ENCODE measurements at regions not wholly inside any gene's neighbourhood (a gene's known extent, or its start where the extent isn't known, plus 50 kb on each side); places are given as distances from the start of the nearest gene placed in this dataset.

DNA sequence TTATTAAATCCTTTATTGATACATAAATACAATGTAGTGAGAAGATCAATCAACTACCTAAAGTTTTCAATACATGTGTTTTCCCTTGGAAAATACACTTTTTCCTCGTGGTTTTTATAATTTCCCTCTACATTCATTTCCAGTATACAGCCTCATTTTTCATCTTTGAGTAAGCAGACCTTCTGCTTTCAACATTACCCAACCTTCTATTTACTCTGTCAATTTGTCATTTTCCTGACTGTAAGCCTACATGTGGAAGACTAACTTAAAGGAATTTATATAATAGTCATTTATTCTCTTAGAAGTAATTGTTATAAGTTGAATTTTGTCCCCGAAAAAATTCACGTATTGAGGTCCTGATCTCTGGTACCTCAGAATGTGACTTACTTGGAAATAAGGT lies 594.0 kb downstream of the NUP35 start:
- TF ChIP-seq EGR1 (IDR thresholded peaks at IDR 0.05) = no peak
- no peak for TF ChIP-seq TAF1 (IDR thresholded peaks at IDR 0.05; ENCODE audit: low read depth)
- TF ChIP-seq NFIC (IDR thresholded peaks at IDR 0.05) = no peak
- TF ChIP-seq, protein P1, sequence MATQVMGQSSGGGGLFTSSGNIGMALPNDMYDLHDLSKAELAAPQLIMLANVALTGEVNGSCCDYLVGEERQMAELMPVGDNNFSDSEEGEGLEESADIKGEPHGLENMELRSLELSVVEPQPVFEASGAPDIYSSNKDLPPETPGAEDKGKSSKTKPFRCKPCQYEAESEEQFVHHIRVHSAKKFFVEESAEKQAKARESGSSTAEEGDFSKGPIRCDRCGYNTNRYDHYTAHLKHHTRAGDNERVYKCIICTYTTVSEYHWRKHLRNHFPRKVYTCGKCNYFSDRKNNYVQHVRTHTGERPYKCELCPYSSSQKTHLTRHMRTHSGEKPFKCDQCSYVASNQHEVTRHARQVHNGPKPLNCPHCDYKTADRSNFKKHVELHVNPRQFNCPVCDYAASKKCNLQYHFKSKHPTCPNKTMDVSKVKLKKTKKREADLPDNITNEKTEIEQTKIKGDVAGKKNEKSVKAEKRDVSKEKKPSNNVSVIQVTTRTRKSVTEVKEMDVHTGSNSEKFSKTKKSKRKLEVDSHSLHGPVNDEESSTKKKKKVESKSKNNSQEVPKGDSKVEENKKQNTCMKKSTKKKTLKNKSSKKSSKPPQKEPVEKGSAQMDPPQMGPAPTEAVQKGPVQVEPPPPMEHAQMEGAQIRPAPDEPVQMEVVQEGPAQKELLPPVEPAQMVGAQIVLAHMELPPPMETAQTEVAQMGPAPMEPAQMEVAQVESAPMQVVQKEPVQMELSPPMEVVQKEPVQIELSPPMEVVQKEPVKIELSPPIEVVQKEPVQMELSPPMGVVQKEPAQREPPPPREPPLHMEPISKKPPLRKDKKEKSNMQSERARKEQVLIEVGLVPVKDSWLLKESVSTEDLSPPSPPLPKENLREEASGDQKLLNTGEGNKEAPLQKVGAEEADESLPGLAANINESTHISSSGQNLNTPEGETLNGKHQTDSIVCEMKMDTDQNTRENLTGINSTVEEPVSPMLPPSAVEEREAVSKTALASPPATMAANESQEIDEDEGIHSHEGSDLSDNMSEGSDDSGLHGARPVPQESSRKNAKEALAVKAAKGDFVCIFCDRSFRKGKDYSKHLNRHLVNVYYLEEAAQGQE (IDR thresholded peaks at IDR 0.05; ENCODE audit: low read depth) = no peak
- no peak for TF ChIP-seq FOXM1 (IDR thresholded peaks at IDR 0.05; ENCODE audit: borderline replicate concordance, low read depth)
- TF ChIP-seq, protein P2, sequence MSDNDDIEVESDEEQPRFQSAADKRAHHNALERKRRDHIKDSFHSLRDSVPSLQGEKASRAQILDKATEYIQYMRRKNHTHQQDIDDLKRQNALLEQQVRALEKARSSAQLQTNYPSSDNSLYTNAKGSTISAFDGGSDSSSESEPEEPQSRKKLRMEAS (IDR thresholded peaks at IDR 0.05) = no peak

DNA sequence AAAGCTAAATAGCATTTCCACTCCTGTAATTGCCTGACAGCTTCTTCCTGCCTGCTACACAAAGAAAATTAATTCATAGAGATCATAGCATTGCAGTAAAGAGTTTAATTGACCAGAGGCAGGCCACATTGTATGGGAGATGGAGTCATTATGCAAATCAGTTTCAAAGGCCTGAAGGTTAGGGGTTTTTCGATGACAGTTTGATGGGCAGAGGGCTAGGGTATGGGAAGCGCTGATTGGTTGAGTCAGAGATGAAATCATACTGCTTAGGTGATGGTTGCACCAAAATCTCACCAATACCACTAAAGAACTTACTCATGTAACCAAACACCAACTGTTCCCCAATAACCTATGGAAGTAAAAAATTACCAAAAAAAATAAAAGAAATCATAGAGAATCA lies 599.0 kb downstream of the NUP35 start:
- no peak for TF ChIP-seq NFIC (IDR thresholded peaks at IDR 0.05)
- TF ChIP-seq TEAD4 (IDR thresholded peaks at IDR 0.05) = no peak
- TF ChIP-seq, protein P3, sequence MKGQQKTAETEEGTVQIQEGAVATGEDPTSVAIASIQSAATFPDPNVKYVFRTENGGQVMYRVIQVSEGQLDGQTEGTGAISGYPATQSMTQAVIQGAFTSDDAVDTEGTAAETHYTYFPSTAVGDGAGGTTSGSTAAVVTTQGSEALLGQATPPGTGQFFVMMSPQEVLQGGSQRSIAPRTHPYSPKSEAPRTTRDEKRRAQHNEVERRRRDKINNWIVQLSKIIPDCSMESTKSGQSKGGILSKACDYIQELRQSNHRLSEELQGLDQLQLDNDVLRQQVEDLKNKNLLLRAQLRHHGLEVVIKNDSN (IDR thresholded peaks at IDR 0.05) = no peak
- no peak for TF ChIP-seq TAF1 (IDR thresholded peaks at IDR 0.05; ENCODE audit: low read depth)
- no peak for TF ChIP-seq FOXM1 (IDR thresholded peaks at IDR 0.05; ENCODE audit: borderline replicate concordance, low read depth)
- no peak for TF ChIP-seq TCF12 (IDR thresholded peaks at IDR 0.05; ENCODE audit: low read depth)
- TF ChIP-seq ZBTB7A (IDR thresholded peaks at IDR 0.05; ENCODE audit: low read depth) = no peak
- no peak for TF ChIP-seq CEBPB (IDR thresholded peaks at IDR 0.05)
- no peak for TF ChIP-seq EGR1 (IDR thresholded peaks at IDR 0.05)
- no peak for TF ChIP-seq CREB1 (IDR thresholded peaks at IDR 0.05; ENCODE audit: low read depth)
- TF ChIP-seq YY1 (IDR thresholded peaks at IDR 0.05; ENCODE audit: low read depth) = no peak

DNA sequence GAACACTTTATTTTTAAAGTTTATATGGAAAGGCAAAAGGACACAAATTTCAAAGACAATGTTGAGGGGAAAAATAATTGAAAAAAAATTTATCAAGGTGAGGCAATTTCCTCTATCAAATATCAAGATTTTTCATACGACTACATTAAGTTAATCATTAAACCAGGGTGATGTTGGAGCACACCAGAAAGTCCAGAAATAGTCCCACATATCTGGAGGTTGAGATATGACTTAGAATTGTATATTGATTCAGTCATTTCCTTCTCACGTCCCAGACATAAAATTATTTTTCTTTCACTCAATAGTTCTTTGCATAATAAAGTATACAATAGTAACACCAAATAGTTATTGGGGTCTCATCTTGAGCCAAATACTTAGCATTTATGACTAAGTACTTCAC lies 605.1 kb downstream of the NUP35 start:
- TF ChIP-seq, protein P1 (IDR thresholded peaks at IDR 0.05; ENCODE audit: low read depth) = no peak
- TF ChIP-seq, protein P3 (IDR thresholded peaks at IDR 0.05) = no peak
- no peak for TF ChIP-seq EGR1 (IDR thresholded peaks at IDR 0.05)
- TF ChIP-seq TEAD4 (IDR thresholded peaks at IDR 0.05) = no peak
- TF ChIP-seq TCF12 (IDR thresholded peaks at IDR 0.05; ENCODE audit: low read depth) = no peak
- TF ChIP-seq CEBPB (IDR thresholded peaks at IDR 0.05) = no peak
- TF ChIP-seq TAF1 (IDR thresholded peaks at IDR 0.05; ENCODE audit: low read depth) = no peak
- TF ChIP-seq ZBTB7A (IDR thresholded peaks at IDR 0.05; ENCODE audit: low read depth) = no peak
- TF ChIP-seq FOXM1 (IDR thresholded peaks at IDR 0.05; ENCODE audit: borderline replicate concordance, low read depth) = no peak
- TF ChIP-seq NFIC (IDR thresholded peaks at IDR 0.05) = no peak
- TF ChIP-seq YY1 (IDR thresholded peaks at IDR 0.05; ENCODE audit: low read depth) = no peak
- TF ChIP-seq RAD21 (IDR thresholded peaks at IDR 0.05; ENCODE audit: low read depth) = no peak
- TF ChIP-seq, protein P2 (IDR thresholded peaks at IDR 0.05) = no peak

DNA sequence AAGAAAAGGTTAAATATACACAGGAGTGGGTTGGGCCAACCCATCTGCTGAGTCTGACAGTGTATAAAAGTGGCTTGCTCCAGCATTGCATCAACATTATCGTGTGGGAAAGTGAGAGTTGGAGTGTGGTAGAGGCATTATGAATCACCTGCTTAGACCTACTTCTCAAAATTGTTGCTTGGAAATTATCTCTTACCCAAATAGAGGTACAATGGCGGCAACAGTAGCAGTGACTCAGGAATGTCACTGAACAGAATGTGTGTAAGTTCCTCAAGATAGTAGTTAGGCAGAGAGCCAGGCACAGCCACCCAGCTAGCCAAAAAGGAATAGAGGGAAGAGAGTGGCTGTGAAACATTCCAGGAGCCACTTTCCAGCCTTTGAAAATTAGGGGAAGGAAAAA lies 616.0 kb downstream of the NUP35 start:
- TF ChIP-seq NFIC (IDR thresholded peaks at IDR 0.05) (no peak), EP300 (IDR thresholded peaks at IDR 0.05; ENCODE audit: borderline replicate concordance) (no peak), EGR1 (IDR thresholded peaks at IDR 0.05) (no peak), TAF1 (IDR thresholded peaks at IDR 0.05; ENCODE audit: low read depth) (no peak), CREB1 (IDR thresholded peaks at IDR 0.05; ENCODE audit: low read depth) (no peak), ZBTB7A (IDR thresholded peaks at IDR 0.05; ENCODE audit: low read depth) (no peak), YY1 (IDR thresholded peaks at IDR 0.05; ENCODE audit: low read depth) (no peak), CEBPB (IDR thresholded peaks at IDR 0.05) (no peak), TEAD4 (IDR thresholded peaks at IDR 0.05) (no peak), RAD21 (IDR thresholded peaks at IDR 0.05; ENCODE audit: low read depth) (no peak)
- TF ChIP-seq, protein P1 (IDR thresholded peaks at IDR 0.05; ENCODE audit: low read depth) = no peak
- TF ChIP-seq, protein P2 (IDR thresholded peaks at IDR 0.05) = no peak
- TF ChIP-seq, protein P3 (IDR thresholded peaks at IDR 0.05) = no peak
